ENCODE measurements at regions not wholly inside any gene's neighbourhood (a gene's known extent, or its start where the extent isn't known, plus 50 kb on each side); places are given as distances from the start of the nearest gene placed in this dataset.

DNA sequence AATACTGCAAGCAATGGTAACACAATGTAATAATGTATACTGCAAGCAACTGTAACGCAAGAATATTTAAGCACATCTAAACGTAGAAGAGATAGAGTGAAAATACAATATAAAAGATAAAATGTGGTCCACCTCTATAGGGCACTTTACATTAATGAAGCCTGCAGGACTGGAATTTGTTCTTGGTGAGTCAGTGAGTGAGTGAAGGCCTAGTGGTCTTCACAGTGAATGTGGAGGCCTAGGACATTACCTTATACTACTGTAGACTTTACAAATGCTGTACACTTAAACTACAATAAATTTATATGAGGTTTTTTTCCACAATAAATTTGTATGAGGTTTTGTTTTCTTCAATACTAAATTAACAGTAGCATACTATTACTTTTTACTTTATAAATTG lies 287.4 kb upstream of the SNX7 start:
- no peak for DNase-seq

DNA sequence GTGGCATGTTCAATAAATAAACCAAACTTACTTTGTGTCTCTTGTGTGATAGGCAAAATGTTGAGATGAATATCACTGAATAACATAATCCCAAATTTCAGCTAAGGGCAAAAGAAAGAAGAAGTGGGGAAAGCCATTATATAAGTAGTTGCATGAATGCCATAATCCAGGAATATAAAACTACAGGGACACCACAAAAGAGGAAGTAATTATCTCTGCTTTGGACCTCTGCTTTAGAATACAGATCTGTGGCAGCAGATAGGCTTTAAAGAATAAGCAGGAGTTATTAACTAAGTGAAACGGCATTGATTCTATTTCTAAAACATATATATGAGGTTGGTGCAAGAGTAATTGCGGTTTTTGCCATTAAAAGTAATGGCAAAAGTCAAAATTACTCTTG lies 288.5 kb upstream of the SNX7 start:
- DNase-seq = no peak

GRCh38 chr1:98371764-98372163 lies 289.8 kb upstream of the SNX7 start:
- DNase-seq = no peak

DNA sequence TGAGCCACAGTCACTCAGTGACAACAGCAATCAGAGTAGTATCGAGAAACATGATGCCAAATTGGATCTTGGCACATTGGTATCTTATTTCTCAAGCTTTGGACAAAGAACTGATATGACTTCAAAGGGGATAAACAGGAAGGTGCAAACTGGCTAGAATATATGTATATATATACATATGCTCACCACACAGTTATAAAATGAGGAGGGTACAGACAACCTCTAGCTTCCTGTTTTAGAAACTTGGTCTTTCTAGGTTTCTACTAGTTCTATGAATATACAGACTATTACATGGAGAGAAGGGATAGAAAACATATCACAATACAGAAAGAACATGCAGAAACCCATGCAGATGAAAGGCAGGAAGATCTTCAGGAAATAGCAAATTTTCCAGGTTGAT lies 292.1 kb upstream of the SNX7 start:
- no peak for DNase-seq

GRCh38 chr1:98368995-98369394 lies 292.5 kb upstream of the SNX7 start:
- no peak for DNase-seq

DNA sequence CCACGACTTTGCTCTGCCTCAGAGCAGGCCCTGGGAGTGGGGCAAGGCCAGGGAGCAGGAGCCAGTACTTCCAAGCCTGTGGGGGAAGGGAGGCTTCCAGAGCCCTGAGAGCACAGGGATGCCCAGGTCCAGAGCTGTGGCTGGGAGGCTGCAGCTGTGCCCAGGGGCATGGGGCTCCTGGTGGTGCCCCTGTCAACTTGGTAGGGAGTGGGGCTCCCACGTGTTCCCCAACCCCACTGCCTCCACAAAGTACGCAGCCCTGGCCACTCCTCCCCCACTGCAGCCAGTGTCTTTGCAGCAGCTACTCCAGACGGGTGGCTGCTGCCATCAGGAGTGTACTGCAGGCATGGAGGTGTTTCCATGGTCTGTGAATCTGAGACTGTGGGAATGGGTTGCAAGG lies 294.1 kb upstream of the SNX7 start:
- no peak for DNase-seq

DNA sequence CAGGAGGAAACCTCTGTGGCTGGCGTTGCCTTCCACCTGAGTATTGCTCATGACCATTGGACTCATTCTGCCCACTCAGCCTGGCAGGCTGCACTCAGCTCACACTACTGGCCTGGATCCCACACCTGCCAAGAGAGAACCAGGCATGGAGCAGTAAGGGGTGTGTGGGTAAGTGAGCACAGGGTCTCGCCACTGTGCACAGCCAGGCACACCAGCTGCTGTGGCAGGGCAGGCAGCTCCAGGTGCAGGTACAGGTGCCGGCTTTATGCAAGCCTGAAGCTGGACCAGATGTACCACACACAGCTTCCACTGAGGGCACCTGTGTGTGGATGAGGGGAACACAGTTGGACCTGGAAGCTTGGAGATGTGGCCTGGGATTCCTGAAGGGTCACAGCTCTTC lies 295.2 kb upstream of the SNX7 start:
- no peak for DNase-seq

- no peak for DNase-seq
These were observed 297.0 kb upstream of the SNX7 start for GRCh38 chr1:98364544-98364943.

- DNase-seq = no peak
These were observed 300.7 kb upstream of the SNX7 start for GRCh38 chr1:98360864-98361263.

- DNase-seq = no peak
These were observed 305.7 kb upstream of the SNX7 start for GRCh38 chr1:98355656-98356383.

DNA sequence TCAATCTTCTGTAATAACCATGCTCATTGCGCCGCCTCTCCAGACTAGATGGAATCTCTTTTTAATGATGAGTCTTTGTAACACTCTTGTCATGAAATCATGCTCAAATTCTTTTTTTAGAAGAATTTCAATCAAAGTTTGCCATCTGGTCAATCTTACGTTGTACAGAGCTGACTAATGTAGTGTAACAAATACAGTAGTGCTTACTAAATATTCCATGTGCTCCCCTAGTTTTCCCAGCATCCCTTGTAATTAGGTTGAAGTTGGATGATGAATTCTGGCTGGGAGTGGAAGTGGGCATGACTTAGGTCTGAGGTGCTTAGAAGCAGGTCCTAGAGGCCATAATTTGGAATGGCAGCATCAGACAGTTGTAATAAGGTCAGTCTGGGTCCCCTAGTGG lies 309.1 kb upstream of the SNX7 start:
- DNase-seq = no peak

DNA sequence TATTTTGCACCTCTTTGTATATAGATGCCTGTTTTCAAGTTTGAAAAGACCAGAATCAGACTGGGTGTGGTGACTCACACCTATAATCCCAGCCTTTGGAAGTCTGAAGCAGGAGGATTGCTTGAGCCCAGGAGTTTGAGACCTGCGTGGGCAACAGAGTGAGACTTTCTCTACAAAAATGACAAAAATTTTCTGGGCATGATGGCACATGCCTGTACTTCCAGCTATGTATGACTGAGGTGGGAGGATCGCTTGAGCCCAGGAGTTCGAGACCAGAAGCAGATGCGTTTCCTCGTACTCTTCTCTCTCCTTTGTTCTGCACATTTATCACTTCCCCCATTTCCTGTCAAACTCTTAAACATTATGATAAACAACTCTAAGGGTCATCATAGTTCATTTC lies 310.0 kb upstream of the SNX7 start:
- no peak for DNase-seq

DNA sequence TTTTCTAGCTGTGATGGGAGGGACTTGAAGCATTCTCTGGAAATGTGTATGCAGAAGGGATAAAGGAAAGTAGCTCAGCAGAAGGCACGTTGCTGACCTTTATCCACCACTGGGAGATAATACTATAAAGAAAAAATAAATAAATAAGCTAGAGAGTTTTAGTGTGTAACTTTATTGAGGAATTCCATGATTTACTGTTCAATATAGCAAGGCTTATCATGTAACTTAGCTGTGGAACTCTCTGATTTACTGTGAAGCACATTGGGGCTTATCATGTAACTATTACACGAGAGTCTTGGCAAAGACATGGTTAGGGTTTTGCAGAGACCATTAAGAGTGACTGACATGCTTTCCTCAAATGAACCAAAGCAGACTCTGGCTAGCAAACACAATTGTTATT lies 316.1 kb upstream of the SNX7 start:
- no peak for DNase-seq

- DNase-seq = no peak
These were observed 316.8 kb upstream of the SNX7 start for GRCh38 chr1:98344731-98345130.

DNA sequence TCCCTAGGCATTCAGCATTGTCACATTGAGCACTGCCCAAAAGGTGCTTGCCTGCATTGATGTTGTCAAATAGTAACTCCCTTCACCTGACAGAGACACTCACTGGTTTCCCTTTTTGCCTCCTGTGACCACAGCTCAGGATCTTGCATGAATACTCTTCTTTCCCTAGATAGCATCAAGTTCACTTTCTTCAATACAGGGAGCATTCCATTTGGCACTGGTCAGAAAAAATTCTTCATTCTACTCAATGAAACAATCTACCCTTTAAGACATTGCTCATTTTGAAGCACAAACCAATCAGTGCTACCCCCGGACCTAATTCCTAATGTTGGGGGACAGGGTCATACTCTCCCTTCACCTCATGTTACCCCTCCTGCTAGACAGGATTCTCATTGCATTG lies 319.0 kb upstream of the SNX7 start:
- DNase-seq = no peak

GRCh38 chr1:98340511-98340910 lies 321.0 kb upstream of the SNX7 start:
- DNase-seq = no peak

GRCh38 chr1:98336472-98337083 lies 324.9 kb upstream of the SNX7 start:
- DNase-seq = peak; percentile 6

GRCh38 chr1:98333936-98334335 lies 327.6 kb upstream of the SNX7 start:
- DNase-seq = no peak

- DNase-seq = no peak
These were observed 328.1 kb upstream of the SNX7 start for GRCh38 chr1:98333406-98333805.

- DNase-seq = no peak
These were observed 329.7 kb upstream of the SNX7 start for GRCh38 chr1:98331718-98332311.

DNA sequence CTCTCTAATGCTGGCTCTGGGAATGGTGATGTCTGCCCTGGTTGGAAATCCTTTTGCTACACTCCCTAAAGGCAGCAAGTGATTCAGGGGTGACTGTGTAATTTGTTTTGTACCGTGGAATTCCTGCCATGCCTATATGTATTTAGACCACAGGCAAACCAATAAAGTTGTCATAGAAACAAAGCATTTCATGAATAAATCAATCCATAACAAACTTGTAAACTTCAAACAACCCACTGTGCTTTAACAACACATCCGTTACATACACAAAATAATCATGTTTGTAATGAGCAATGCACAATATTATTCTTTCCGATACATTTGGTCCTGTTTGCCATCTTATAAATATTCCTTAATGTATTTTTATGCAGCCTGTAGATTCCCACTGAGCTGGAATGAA lies 330.3 kb upstream of the SNX7 start:
- no peak for DNase-seq

DNA sequence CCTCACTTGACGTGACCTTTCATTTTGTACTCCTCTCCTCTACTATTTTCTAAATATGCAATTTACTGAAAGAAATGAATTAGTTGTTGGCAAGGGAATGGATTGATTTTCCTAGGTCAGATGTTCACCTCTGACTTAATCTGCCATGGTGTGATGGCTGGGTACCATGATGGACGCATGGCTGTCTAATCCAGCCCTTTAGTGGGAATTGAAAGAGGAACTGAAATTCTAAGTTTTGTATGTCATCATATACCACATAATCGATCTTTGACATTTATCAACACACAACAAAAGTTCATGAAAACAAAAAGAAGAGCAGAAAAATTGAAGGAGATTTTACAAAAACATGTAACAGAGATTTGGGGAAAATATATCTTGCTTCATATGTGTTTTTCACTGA lies 331.3 kb upstream of the SNX7 start:
- no peak for DNase-seq

DNA sequence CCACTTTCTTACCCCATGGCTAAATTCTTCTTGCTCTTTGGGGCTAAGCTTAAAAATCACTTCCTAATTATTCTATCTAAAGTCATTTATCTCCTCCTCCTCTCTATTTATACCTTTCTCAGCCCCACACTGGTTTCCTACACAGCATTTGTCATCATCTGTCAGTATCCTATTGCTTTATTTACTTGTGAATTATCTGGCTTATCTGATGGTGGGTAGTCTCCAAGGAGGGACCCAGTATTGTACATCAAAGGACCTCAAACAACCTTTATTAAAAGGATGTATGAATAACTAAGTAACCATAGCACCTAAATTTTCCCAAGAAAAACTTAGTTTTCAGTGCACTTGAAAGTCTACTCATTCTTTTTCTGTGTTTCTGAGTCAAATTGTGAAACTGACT lies 332.7 kb upstream of the SNX7 start:
- DNase-seq = no peak

- DNase-seq = no peak
These were observed 334.2 kb upstream of the SNX7 start for GRCh38 chr1:98327220-98327861.

All from NCI-H2029 treated with DMSO at 0.1 percent for 48 hours (cell line).